HepG2 (cell line): ENCODE measurements at regions not wholly inside any gene's neighbourhood (a gene's known extent, or its start where the extent isn't known, plus 50 kb on each side); places are given as distances from the start of the nearest gene placed in this dataset.

Source experiments
- ATAC-seq: fragments of 200-7000 bp; cut with Tn5 transposase; 3 replicates; pipeline ENCODE4 v1.9.1; 2020; ENCODE audit warnings: mild to moderate bottlenecking, moderate library complexity
- BruUV-seq: library from RNA; stranded (reverse); fragments of 400-500 nt; replicated peaks from 2 replicates; lab custom pipeline; 2021; lab: Mats Ljungman, UMichigan
- CTCF ChIA-PET: fragments of 300-600 bp; formaldehyde crosslinking; extraction: SDS; loops from one replicate; lab custom pipeline; 2021; ENCODE audit warnings: low total read pairs, inconsistent platforms, low intra/inter-chr PET ratio; lab: Yijun Ruan, JAX
- POLR2A ChIA-PET: fragments of 350-600 bp; sonication (Branson Sonifier 250); formaldehyde crosslinking; loops from one replicate; lab custom pipeline; 2020; ENCODE audit warnings: antibody characterized with exemption, inconsistent platforms; lab: Yijun Ruan, JAX
- DNase-seq: peaks from one replicate; pipeline ENCODE4 v3.0.0-alpha.2; 2015; ENCODE audit warnings: low spot score
- FAIRE-seq: peaks from 3 replicates; lab custom pipeline; 2011; peaks lifted over from hg19 to GRCh38; lab: Jason Lieb, UNC
- H2AFZ ChIP-seq: one replicate; pipeline ENCODE4 v1.6.1; 2011; ENCODE audit warnings: low read length, inconsistent platforms
- H3K27ac ChIP-seq: fragments of 300-600 bp; 3 replicates; pipeline ENCODE4 v1.8.0; 2011; ENCODE audit warnings: mixed run types, mild to moderate bottlenecking, mixed read lengths, low read length, inconsistent platforms; ENCODE audit not compliant: insufficient read depth; ENCODE audit errors: extremely low read length
- H3K27me3 ChIP-seq, 2 experiments: fragments of 200-600 bp in 1 of 2; 2 replicates in 1 of 2; 3 replicates in 1 of 2; pipeline versions ENCODE4 v1.6.0 to v1.8.0; 2011; ENCODE audit warnings: low read length in 2 of 2, mild to moderate bottlenecking in 2 of 2, moderate library complexity in 2 of 2, inconsistent platforms in 1 of 2; ENCODE audit not compliant: insufficient read depth in 2 of 2, control insufficient read depth in 1 of 2
- H3K36me3 ChIP-seq, 2 experiments: fragments of 200-600 bp in 1 of 2; replicated peaks in 1 of 2; 2 replicates in 1 of 2; 3 replicates in 1 of 2; pipeline versions ENCODE4 v1.5.1 to v1.8.0; 2011; ENCODE audit warnings: low read length in 2 of 2, inconsistent platforms in 1 of 2; ENCODE audit not compliant: insufficient read depth in 2 of 2, control insufficient read depth in 1 of 2
- H3K4me1 ChIP-seq: 2 replicates; pipeline ENCODE4 v1.5.1; 2012; ENCODE audit warnings: low read length, inconsistent platforms; ENCODE audit not compliant: insufficient read depth
- H3K4me2 ChIP-seq: 2 replicates; pipeline ENCODE4 v1.6.0; 2011; ENCODE audit warnings: low read depth, low read length, inconsistent platforms
- H3K4me3 ChIP-seq, 3 experiments: fragments of 200-600 bp in 1 of 3; sonication (generic), shearing (Covaris generic) in 1 of 3; replicated peaks in 1 of 3; 2 replicates each; pipeline ENCODE4 v1.5.1; 2011 to 2016; ENCODE audit warnings: low read length in 3 of 3, inconsistent platforms in 2 of 3, low read depth in 2 of 3, mild to moderate bottlenecking in 2 of 3, control low read depth in 1 of 3, mixed read lengths in 1 of 3; ENCODE audit not compliant: insufficient read depth in 1 of 3
- H3K79me2 ChIP-seq: one replicate; pipeline ENCODE4 v1.6.1; 2011; ENCODE audit warnings: low read length, inconsistent platforms; ENCODE audit not compliant: insufficient read depth
- H3K9ac ChIP-seq: 2 replicates; pipeline ENCODE4 v1.6.0; 2011; ENCODE audit warnings: mild to moderate bottlenecking, low read depth, low read length, inconsistent platforms; ENCODE audit not compliant: insufficient read depth
- H3K9me3 ChIP-seq: 2 replicates; pipeline ENCODE4 v1.5.1; 2012; ENCODE audit warnings: mild to moderate bottlenecking, low read length
- H4K20me1 ChIP-seq: 2 replicates; pipeline ENCODE4 v1.6.0; 2011; ENCODE audit warnings: inconsistent platforms, mild to moderate bottlenecking, low read length, moderate library complexity; ENCODE audit not compliant: insufficient read depth
- DR1 ChIP-seq: sonication (generic); formaldehyde crosslinking; IDR thresholded peaks from 2 replicates; pipeline ENCODE4 v1.8.0; 2021; ENCODE audit warnings: mild to moderate bottlenecking, missing genetic modification reagents, inconsistent platforms
- ELF4 ChIP-seq: sonication (generic); formaldehyde crosslinking; IDR thresholded peaks from 2 replicates; pipeline ENCODE4 v1.5.0; 2020; ENCODE audit warnings: missing genetic modification reagents, mild to moderate bottlenecking, moderate library complexity, borderline replicate concordance
- FOXC1 ChIP-seq: sonication (generic); formaldehyde crosslinking; IDR thresholded peaks from 2 replicates; pipeline ENCODE4 v1.8.0; 2022; ENCODE audit warnings: mild to moderate bottlenecking, missing genetic modification reagents, borderline replicate concordance
- HDAC2 ChIP-seq: sonication (generic); formaldehyde crosslinking; IDR thresholded peaks from 2 replicates; pipeline ENCODE4 v1.4.0; 2020; ENCODE audit warnings: missing genetic modification reagents
- NFIC ChIP-seq: IDR thresholded peaks from 2 replicates; pipeline ENCODE4 v1.6.1; 2012; ENCODE audit warnings: mild to moderate bottlenecking, low read length, inconsistent platforms
- NR2F1 ChIP-seq, 2 experiments: fragments of 450-650 bp in 1 of 2; formaldehyde crosslinking in 1 of 2; IDR thresholded peaks; 2 replicates each; pipeline versions ENCODE4 v1.5.0 to v1.6.1; 2016 to 2020; ENCODE audit warnings: mild to moderate bottlenecking in 1 of 2, missing compliant biosample characterization in 1 of 2, missing genetic modification reagents in 1 of 2, moderate library complexity in 1 of 2
- PAWR ChIP-seq: sonication (generic); formaldehyde crosslinking; IDR thresholded peaks from 2 replicates; pipeline ENCODE4 v1.4.0; 2020; ENCODE audit warnings: missing genetic modification reagents, mild to moderate bottlenecking, borderline replicate concordance
- SAFB2 ChIP-seq: sonication (generic); formaldehyde crosslinking; IDR thresholded peaks from 2 replicates; pipeline ENCODE4 v1.5.1; 2020; ENCODE audit warnings: missing genetic modification reagents, low read depth, mild to moderate bottlenecking, borderline replicate concordance
- SRF ChIP-seq: IDR thresholded peaks from 2 replicates; pipeline ENCODE4 v1.6.1; 2011; ENCODE audit warnings: mild to moderate bottlenecking, low read depth, low read length, moderate library complexity
- SRSF1 ChIP-seq: fragments of 200-400 bp; formaldehyde crosslinking; optimal IDR thresholded peaks from 2 replicates; pipeline ENCODE3; 2017; ENCODE audit warnings: mild to moderate bottlenecking, low read depth, low read length, moderate library complexity
- TBX2 ChIP-seq: sonication (generic); formaldehyde crosslinking; IDR thresholded peaks from 2 replicates; pipeline ENCODE4 v1.5.0; 2020; ENCODE audit warnings: missing genetic modification reagents, mild to moderate bottlenecking, borderline replicate concordance
- TCF7 ChIP-seq: sonication (generic); IDR thresholded peaks from 2 replicates; pipeline ENCODE4 v1.6.1; 2016; ENCODE audit warnings: antibody characterized with exemption, low read depth
- ZIK1 ChIP-seq: sonication (generic); formaldehyde crosslinking; IDR thresholded peaks from 2 replicates; pipeline ENCODE4 v1.5.0; 2020; ENCODE audit warnings: mild to moderate bottlenecking, low read depth, missing genetic modification reagents, borderline replicate concordance
- ZKSCAN1 ChIP-seq: fragments of 150-350 bp; IDR thresholded peaks from 2 replicates; pipeline ENCODE4 v1.6.1; 2014; ENCODE audit warnings: low read length
- ZNF10 ChIP-seq: sonication (generic); formaldehyde crosslinking; IDR thresholded peaks from 2 replicates; pipeline ENCODE4 v1.4.0; 2020; ENCODE audit warnings: mild to moderate bottlenecking, low read depth, missing genetic modification reagents, borderline replicate concordance
- ZNF253 ChIP-seq: sonication (generic); formaldehyde crosslinking; IDR thresholded peaks from 2 replicates; pipeline ENCODE4 v1.8.0; 2022; ENCODE audit warnings: mild to moderate bottlenecking, missing genetic modification reagents, borderline replicate concordance
- WGBS: methylation state at CpG from one replicate; pipeline ENCODE4 v1.1.6; 2017; ENCODE audit warnings: low lambda C conversion rate; 5-methylcytosine and 5-hydroxymethylcytosine counted together
- in situ Hi-C: cut with HindIII; loops from 2 replicates; pipeline ENCODE4 v1.10.0; 2017; ENCODE audit warnings: low pct_unique_long_range_greater_than_20kb; ENCODE audit not compliant: extremely low pct_ligation_motif_present
- intact Hi-C: fragments of 100-400 bp; cut with micrococcal nuclease; formaldehyde crosslinking; loops from one replicate; pipeline ENCODE4 v1.10.0; 2022; ENCODE audit not compliant: unreplicated experiment
- TF ChIP-seq, protein P1 (sequence below): IDR thresholded peaks from 2 replicates; pipeline ENCODE4 v1.6.1; 2016; ENCODE audit warnings: mild to moderate bottlenecking, missing biosample characterization, missing genetic modification reagents
- TF ChIP-seq, protein P2 (sequence below), 2 experiments: sonication (generic) in 1 of 2; formaldehyde crosslinking in 1 of 2; IDR thresholded peaks; 2 replicates each; pipeline versions ENCODE4 v1.5.1 to v1.6.1; 2011 to 2020; ENCODE audit warnings: borderline replicate concordance in 1 of 2, low read depth in 1 of 2, low read length in 1 of 2, mild to moderate bottlenecking in 1 of 2, missing genetic modification reagents in 1 of 2, moderate library complexity in 1 of 2

GRCh38 chr2:198901894-198902293, 555.8 kb downstream of the SATB2 start:
- H3K9ac ChIP-seq: no peak overlapping the region
- ChIA-PET POLR2A (no interaction called here), CTCF (no interaction called here)
- H3K36me3 ChIP-seq: no peaks in the 10 kb centered on the region
- FAIRE-seq: no peak
- no peaks in the 10 kb centered on the region for H4K20me1 ChIP-seq
- no peak overlapping the region for H2AFZ ChIP-seq
- H3K4me2 ChIP-seq: no peak overlapping the region
- in situ Hi-C loops (no loop called here), intact Hi-C loops (no loop called here)
- H3K79me2 ChIP-seq: no peaks in the 10 kb centered on the region
- no peaks in the 10 kb centered on the region for H3K27me3 ChIP-seq
- H3K4me3 ChIP-seq: no peak overlapping the region
- DNase-seq: no peak
- BruUV-seq: no TSS peak
- H3K4me1 ChIP-seq: no peaks in the 10 kb centered on the region
- TF ChIP-seq FOXC1 (CRISPR knock-in tag) (no peak), NFIC (no peak), TBX2 (no peak), ELF4 (CRISPR knock-in tag) (no peak), ZNF10 (CRISPR knock-in tag) (no peak), PAWR (CRISPR knock-in tag) (no peak), ZNF253 (CRISPR knock-in tag) (no peak), TCF7 (no peak)
- TF ChIP-seq, protein P1, sequence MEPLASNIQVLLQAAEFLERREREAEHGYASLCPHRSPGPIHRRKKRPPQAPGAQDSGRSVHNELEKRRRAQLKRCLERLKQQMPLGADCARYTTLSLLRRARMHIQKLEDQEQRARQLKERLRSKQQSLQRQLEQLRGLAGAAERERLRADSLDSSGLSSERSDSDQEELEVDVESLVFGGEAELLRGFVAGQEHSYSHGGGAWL (CRISPR knock-in tag): no peak
- H3K9me3 ChIP-seq: no peaks in the 10 kb centered on the region
- ATAC-seq: no peak
- no peak overlapping the region for H3K27ac ChIP-seq

GRCh38 chr2:198900141-198900540, 557.6 kb downstream of the SATB2 start:
- Histone ChIP-seq H3K4me2 (no peak overlapping the region), H4K20me1 (no peaks in the 10 kb centered on the region), H3K79me2 (no peaks in the 10 kb centered on the region), H2AFZ (no peak overlapping the region), H3K27ac (no peak overlapping the region), H3K4me3 (no peak overlapping the region), H3K4me1 (no peaks in the 10 kb centered on the region), H3K36me3 (no peaks in the 10 kb centered on the region), H3K9me3 (no peaks in the 10 kb centered on the region), H3K27me3 (no peaks in the 10 kb centered on the region), H3K9ac (no peak overlapping the region)
- BruUV-seq: no TSS peak
- in situ Hi-C loops: no loop called here
- ATAC-seq: no peak
- no peak for FAIRE-seq
- ChIA-PET CTCF (no interaction called here), POLR2A (no interaction called here)
- intact Hi-C loops: no loop called here
- no peak for DNase-seq
- TF ChIP-seq ZIK1 (CRISPR knock-in tag): no peak
- TF ChIP-seq SRSF1: no peak
- TF ChIP-seq SAFB2: no peak
- TF ChIP-seq DR1 (CRISPR knock-in tag): no peak
- no peak for TF ChIP-seq SRF
- TF ChIP-seq HDAC2: no peak
- TF ChIP-seq, protein P2, sequence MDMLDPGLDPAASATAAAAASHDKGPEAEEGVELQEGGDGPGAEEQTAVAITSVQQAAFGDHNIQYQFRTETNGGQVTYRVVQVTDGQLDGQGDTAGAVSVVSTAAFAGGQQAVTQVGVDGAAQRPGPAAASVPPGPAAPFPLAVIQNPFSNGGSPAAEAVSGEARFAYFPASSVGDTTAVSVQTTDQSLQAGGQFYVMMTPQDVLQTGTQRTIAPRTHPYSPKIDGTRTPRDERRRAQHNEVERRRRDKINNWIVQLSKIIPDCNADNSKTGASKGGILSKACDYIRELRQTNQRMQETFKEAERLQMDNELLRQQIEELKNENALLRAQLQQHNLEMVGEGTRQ (IDR thresholded peaks at IDR 0.05; ENCODE audit: low read depth, low read length): no peak
- TF ChIP-seq, protein P2 (CRISPR knock-in tag; IDR thresholded peaks at IDR 0.05; ENCODE audit: borderline replicate concordance): no peak
- no peak for TF ChIP-seq ZKSCAN1
- TF ChIP-seq NR2F1 (CRISPR knock-in tag; IDR thresholded peaks at IDR 0.05): no peak
- WGBS: 28% methylated on average over 3 of the region's 3 CpGs
